SH-SY5Y (cell line): ENCODE measurements at regions not wholly inside any gene's neighbourhood (a gene's known extent, or its start where the extent isn't known, plus 50 kb on each side); places are given as distances from the start of the nearest gene placed in this dataset.

Experiments used
- GATA2 ChIP-seq: IDR thresholded peaks from 2 replicates; pipeline ENCODE4 v1.6.1; 2011; ENCODE audit warnings: mild to moderate bottlenecking, low read depth, low read length
- GATA3 ChIP-seq: IDR thresholded peaks from 2 replicates; pipeline ENCODE4 v1.6.1; 2011; ENCODE audit warnings: low read depth, mild to moderate bottlenecking, low read length, moderate library complexity

- TF ChIP-seq GATA2 (no peak), GATA3 (no peak)
These were observed 663.8 kb upstream of the KLF4 start for GRCh38 chr9:108153416-108153815.

GRCh38 chr9:108150736-108151586, 661.4 kb upstream of the KLF4 start:
- no peak for TF ChIP-seq GATA3
- no peak for TF ChIP-seq GATA2

- no peak for TF ChIP-seq GATA3
- no peak for TF ChIP-seq GATA2
These were observed 659.8 kb upstream of the KLF4 start for GRCh38 chr9:108149326-108149725.

DNA sequence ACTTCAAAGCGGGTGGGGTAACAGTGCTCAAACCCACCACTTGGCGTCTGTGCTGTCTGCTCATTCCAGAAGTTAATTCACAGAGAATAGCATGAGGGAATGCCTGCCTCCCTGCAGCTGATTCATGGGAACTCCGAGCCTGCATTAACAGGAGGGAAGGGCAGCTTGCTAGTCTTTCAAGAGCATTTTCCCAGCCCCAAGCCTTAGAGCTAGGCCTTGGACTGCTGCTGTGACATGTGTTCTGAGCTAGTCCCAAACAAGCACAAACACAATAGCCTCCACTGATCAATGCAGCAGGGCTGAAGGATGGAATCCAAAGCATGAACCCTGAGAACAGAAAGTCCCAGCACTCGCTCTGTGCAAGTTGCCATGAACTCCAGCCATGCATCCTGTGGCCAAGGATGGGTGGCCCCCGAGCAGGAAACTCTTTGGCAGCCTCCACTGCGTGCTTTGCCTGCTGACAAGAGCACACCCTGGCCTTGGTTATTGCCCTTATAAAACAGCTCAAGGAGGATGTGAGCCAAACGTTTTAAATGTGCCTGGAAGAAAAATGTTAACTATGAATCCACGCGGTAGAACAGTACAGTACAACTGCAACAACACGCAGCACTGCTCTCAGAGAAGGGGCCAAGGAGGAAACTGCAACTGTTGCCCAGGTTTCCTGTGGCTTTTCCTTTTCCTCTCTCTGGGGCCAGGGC, 653.1 kb upstream of the KLF4 start:
- TF ChIP-seq GATA2 (no peak), GATA3 (no peak)

DNA sequence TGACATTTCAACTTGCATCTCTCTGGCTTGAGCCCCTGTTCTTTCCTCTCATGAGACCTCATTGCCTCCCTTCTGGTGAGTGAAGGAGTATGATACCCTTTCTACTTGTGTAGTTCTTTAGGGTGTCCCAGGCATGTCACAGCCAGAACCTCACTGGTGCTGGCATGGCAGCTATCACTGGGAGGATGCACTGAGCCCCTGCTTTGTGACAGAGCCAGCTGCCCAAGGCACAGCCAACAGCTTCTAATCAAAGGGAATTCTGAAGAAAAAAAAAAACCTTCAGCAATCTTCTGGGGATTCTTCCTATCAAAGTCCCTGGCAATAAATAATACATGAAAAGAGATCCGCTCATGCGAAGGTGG, 652.6 kb upstream of the KLF4 start:
- TF ChIP-seq GATA2, result no peak
- TF ChIP-seq GATA3, result no peak

DNA sequence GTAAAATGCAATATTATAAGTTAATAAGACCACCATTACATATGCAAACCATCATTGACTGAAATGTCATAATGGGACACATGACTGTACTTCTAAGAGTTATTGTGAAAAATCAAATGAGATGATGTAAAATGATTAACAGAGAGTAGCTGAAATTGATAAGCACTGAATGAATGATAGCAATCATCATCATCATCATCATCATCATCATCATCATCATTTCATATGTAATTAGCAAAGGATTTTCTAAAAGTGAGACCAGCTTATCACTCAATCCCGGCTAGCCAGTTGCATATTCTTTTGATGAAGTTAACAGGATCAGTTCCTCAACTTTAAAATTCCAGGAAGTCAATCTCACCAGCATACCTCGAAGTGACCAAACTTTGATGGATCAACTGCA, 650.3 kb upstream of the KLF4 start:
- no peak for TF ChIP-seq GATA2
- TF ChIP-seq GATA3, result no peak

DNA sequence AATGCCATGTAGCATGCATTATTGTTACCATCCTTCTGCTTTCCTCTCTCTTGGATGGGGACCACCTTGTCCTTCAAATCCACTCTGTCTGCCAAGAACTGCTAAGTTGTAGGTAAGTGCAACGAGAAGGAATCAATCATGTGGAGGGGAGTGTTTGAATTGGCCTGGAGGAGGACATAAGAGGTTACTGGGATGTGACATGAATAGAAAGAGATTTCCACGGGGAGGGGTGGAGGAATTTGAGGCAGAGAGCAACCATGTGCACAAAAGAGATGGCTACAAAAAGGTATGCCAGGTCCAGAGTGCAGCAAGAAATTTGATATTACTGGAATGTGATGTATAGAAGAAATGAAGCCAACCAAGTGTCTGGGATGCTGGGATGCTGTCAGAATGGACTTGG, 648.9 kb upstream of the KLF4 start:
- TF ChIP-seq GATA2 (no peak), GATA3 (no peak)

GRCh38 chr9:108136656-108137055, 647.1 kb upstream of the KLF4 start:
- TF ChIP-seq GATA2 (no peak), GATA3 (no peak)

GRCh38 chr9:108134486-108135128, 645.0 kb upstream of the KLF4 start:
- TF ChIP-seq GATA2 (no peak), GATA3 (no peak)

- TF ChIP-seq GATA3 (no peak), GATA2 (no peak)
These were observed 644.1 kb upstream of the KLF4 start for GRCh38 chr9:108133680-108134079.

GRCh38 chr9:108133101-108133500, 643.5 kb upstream of the KLF4 start:
- TF ChIP-seq GATA2, result no peak
- no peak for TF ChIP-seq GATA3

DNA sequence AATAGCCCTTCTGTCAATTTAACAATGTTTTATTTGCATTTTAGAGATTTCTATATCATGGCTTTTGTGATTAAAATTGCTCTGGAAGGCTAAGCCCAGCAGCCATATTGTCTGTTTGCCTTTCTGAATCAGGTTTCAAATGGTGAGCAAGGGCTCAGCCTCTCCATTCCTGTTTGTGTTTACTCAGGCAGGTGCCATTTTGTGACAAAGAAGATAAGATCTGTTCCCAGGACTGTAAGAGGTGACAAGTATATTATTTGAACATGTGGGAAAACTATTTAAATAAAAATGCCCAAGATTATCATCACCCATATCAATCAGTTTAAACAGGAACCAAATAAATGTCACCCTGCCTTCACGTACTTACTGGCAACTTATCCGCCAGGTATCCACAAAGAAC, 641.3 kb upstream of the KLF4 start:
- no peak for TF ChIP-seq GATA3
- TF ChIP-seq GATA2, result no peak; the same call in 1 of the 2 replicates

GRCh38 chr9:108125625-108126024, 636.1 kb upstream of the KLF4 start:
- TF ChIP-seq GATA2, result no peak
- no peak for TF ChIP-seq GATA3

DNA sequence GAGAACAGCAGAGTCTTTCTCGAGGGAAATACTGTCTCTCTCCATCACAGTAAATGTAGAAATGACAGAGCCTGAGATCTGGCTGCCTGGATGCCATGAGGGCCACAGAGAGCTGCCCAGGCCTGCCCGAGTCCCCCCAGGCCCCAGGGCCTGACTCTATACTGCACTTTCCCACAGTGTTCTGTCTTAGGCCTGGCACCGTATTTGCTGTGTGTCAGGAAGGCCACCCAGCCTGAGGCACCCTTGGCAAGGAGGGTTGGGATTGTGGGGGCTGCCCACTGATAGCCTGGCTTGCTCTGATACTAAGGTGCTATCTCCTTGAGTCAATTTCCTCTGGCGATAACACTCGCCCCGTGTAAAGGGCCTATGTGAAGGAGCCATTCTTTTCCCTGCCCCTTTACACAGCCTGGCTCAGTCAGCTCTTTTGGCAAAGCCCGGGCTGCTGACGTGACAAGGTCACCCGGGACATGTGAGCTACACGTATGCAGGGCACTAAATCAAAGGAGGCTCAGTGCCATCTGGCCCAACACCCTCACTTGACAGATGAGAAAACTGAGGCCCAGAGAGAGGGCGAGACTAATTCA, 630.1 kb upstream of the KLF4 start:
- TF ChIP-seq GATA3 (no peak), GATA2 (no peak)

DNA sequence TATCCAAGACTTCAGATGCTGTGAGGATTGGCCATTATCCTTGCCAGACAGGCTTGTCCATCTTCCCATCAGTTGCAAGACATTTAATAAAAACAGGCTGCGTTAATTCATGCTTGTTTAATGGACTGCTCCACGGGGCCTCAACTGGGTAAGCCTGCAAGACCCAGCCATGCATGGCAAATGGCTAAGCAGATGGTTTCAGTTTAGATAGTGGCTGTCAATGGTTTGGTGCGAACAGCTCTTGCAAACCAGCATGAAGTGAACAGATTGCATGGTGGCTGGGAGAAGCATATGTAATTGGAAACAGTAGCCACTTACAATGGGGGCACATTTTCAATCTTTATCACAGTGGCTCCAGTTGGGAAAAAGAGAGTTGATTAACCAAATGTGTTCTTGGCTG, 628.2 kb upstream of the KLF4 start:
- peak; percentile 83 for TF ChIP-seq GATA2
- peak; percentile 65; the same call in 1 of the 2 replicates for TF ChIP-seq GATA3
